Endothelial cell of umbilical vein (primary cell): ENCODE measurements at regions not wholly inside any gene's neighbourhood (a gene's known extent, or its start where the extent isn't known, plus 50 kb on each side); places are given as distances from the start of the nearest gene placed in this dataset.

ENCODE experiments used
- BruUV-seq: library from RNA; stranded (reverse); fragments of 400-500 nt; replicated peaks from 2 replicates; lab custom pipeline; 2021; lab: Mats Ljungman, UMichigan
- CTCF ChIA-PET: fragments of 300-600, 350-600 bp; sonication (Branson Sonifier 250); formaldehyde crosslinking; loops from one replicate; lab custom pipeline; 2021; ENCODE audit warnings: antibody characterized with exemption, inconsistent platforms; lab: Charles Lee
- POLR2A ChIA-PET: fragments of 300-600, 350-600 bp; sonication (Branson Sonifier 250); formaldehyde crosslinking; loops from one replicate; lab custom pipeline; 2021; ENCODE audit warnings: antibody characterized with exemption, inconsistent platforms; lab: Charles Lee
- DNase-seq: peaks from one replicate; pipeline ENCODE4 v3.0.0-alpha.2; 2011; ENCODE audit warnings: low read depth, low spot score
- FAIRE-seq: peaks from 2 replicates; lab custom pipeline; 2011; peaks lifted over from hg19 to GRCh38; lab: Jason Lieb, UNC
- H2AFZ ChIP-seq: 2 replicates; pipeline ENCODE4 v1.6.0; 2012; ENCODE audit warnings: low read depth, low read length, control low read depth, inconsistent platforms
- H3K27ac ChIP-seq: 2 replicates; pipeline ENCODE4 v1.5.1; 2011; ENCODE audit warnings: low read depth, mild to moderate bottlenecking, control low read depth, low read length, moderate library complexity; ENCODE audit not compliant: insufficient read depth
- H3K27me3 ChIP-seq, 2 experiments: 2 replicates each; pipeline versions ENCODE4 v1.6.0 to v1.6.1; 2011; ENCODE audit warnings: low read length in 2 of 2, mixed read lengths in 1 of 2; ENCODE audit not compliant: control insufficient read depth in 2 of 2, insufficient read depth in 2 of 2
- H3K36me3 ChIP-seq, 2 experiments: 2 replicates in 1 of 2; 3 replicates in 1 of 2; pipeline ENCODE4 v1.5.1; 2011; ENCODE audit warnings: low read length in 2 of 2, mild to moderate bottlenecking in 1 of 2, moderate library complexity in 1 of 2; ENCODE audit not compliant: control insufficient read depth in 2 of 2, insufficient read depth in 2 of 2; ENCODE audit errors: extremely low read depth in 1 of 2
- H3K4me1 ChIP-seq: 3 replicates; pipeline ENCODE4 v1.5.1; 2011; ENCODE audit warnings: mild to moderate bottlenecking, low read length; ENCODE audit not compliant: control insufficient read depth, insufficient read depth; ENCODE audit errors: extremely low read depth
- H3K4me2 ChIP-seq: 2 replicates; pipeline ENCODE4 v1.6.1; 2011; ENCODE audit warnings: low read length, control low read depth, mixed read lengths; ENCODE audit not compliant: insufficient read depth
- H3K4me3 ChIP-seq, 3 experiments: fragments of 200-600 bp in 1 of 3; sonication (generic), shearing (Covaris generic) in 1 of 3; replicated peaks in 1 of 3; 2 replicates each; pipeline ENCODE4 v1.5.1; 2011 to 2016; ENCODE audit warnings: control low read depth in 3 of 3, low read length in 3 of 3, mild to moderate bottlenecking in 2 of 3, inconsistent platforms in 1 of 3, low read depth in 1 of 3, moderate library complexity in 1 of 3; ENCODE audit not compliant: insufficient read depth in 1 of 3
- H3K79me2 ChIP-seq: 2 replicates; pipeline ENCODE4 v1.6.0; 2012; ENCODE audit warnings: low read length, inconsistent platforms; ENCODE audit not compliant: control insufficient read depth, insufficient read depth
- H3K9ac ChIP-seq: replicated peaks from 2 replicates; pipeline ENCODE3; 2011; ENCODE audit warnings: low read length, control low read depth; ENCODE audit not compliant: insufficient read depth; ENCODE audit errors: extremely low read depth
- H3K9me1 ChIP-seq: replicated peaks from 3 replicates; pipeline ENCODE4 v1.6.0; 2011; ENCODE audit warnings: mild to moderate bottlenecking, low read length; ENCODE audit not compliant: control insufficient read depth, insufficient read depth; ENCODE audit errors: extremely low read depth
- H3K9me3 ChIP-seq: replicated peaks from 2 replicates; pipeline ENCODE4 v1.5.1; 2012; ENCODE audit warnings: low read length, inconsistent platforms; ENCODE audit not compliant: control insufficient read depth, insufficient read depth
- H4K20me1 ChIP-seq: replicated peaks from 2 replicates; pipeline ENCODE3; 2011; ENCODE audit warnings: mild to moderate bottlenecking, low read length; ENCODE audit not compliant: control insufficient read depth, insufficient read depth; ENCODE audit errors: extremely low read depth
- CTCF ChIP-seq, 2 donors: IDR thresholded peaks; 1 replicate in 1 of 2; 2 replicates in 1 of 2; pipeline ENCODE4 v1.5.1; 2011; ENCODE audit warnings: low read length in 2 of 2, mild to moderate bottlenecking in 2 of 2, moderate library complexity in 2 of 2, control low read depth in 1 of 2, inconsistent platforms in 1 of 2, low read depth in 1 of 2; ENCODE audit not compliant: insufficient read depth in 1 of 2; ENCODE audit errors: extremely low read depth in 1 of 2
- EZH2 ChIP-seq: IDR thresholded peaks from 2 replicates; pipeline ENCODE4 v1.6.1; 2012; ENCODE audit warnings: borderline replicate concordance, low read depth, mild to moderate bottlenecking, moderate library complexity, low read length, inconsistent platforms; ENCODE audit not compliant: severe bottlenecking
- FOS ChIP-seq: IDR thresholded peaks from 2 replicates; pipeline ENCODE4 v1.6.1; 2011; ENCODE audit warnings: mild to moderate bottlenecking, low read length, moderate library complexity, borderline replicate concordance; ENCODE audit not compliant: insufficient read depth
- GATA2 ChIP-seq: IDR thresholded peaks from 2 replicates; pipeline ENCODE4 v1.7.0; 2011; ENCODE audit warnings: low read depth, mild to moderate bottlenecking, moderate library complexity, mixed read lengths, low read length; ENCODE audit not compliant: insufficient read length, insufficient read depth
- JUN ChIP-seq: IDR thresholded peaks from 2 replicates; pipeline ENCODE4 v1.6.1; 2011; ENCODE audit warnings: borderline replicate concordance, low read depth; ENCODE audit not compliant: insufficient read length, insufficient read depth
- MAX ChIP-seq: IDR thresholded peaks from 2 replicates; pipeline ENCODE4 v1.6.1; 2011; ENCODE audit not compliant: insufficient read depth, insufficient read length
- MYC ChIP-seq: IDR thresholded peaks from one replicate; pipeline ENCODE4 v1.6.1; 2011; ENCODE audit warnings: mild to moderate bottlenecking, low read depth, low read length
- POLR2A ChIP-seq: IDR thresholded peaks from 2 replicates; pipeline ENCODE4 v1.6.1; 2012; ENCODE audit warnings: low read depth, mild to moderate bottlenecking, control low read depth, low read length
- POLR2AphosphoS5 ChIP-seq: IDR thresholded peaks from 2 replicates; pipeline ENCODE4 v1.6.1; 2012; ENCODE audit warnings: low read depth, mild to moderate bottlenecking, control low read depth, low read length, moderate library complexity; ENCODE audit not compliant: insufficient read depth
- dilution Hi-C: fragments of 300-500 bp; cut with MboI; formaldehyde crosslinking; loops from one replicate; pipeline ENCODE4 v1.15.0; 2019; ENCODE audit warnings: low sequenced_read_pairs; ENCODE audit not compliant: extremely low pct_ligation_motif_present
- intact Hi-C: fragments of 100-400 bp; cut with micrococcal nuclease; formaldehyde crosslinking; loops from one replicate; pipeline ENCODE4 v1.10.0; 2022

- Histone ChIP-seq H3K9me1 (no peaks in the 10 kb centered on the region), H3K27me3 (no peaks in the 10 kb centered on the region), H3K9ac (no peak overlapping the region), H3K27ac (no peak overlapping the region), H3K36me3 (no peaks in the 10 kb centered on the region), H3K79me2 (no peaks in the 10 kb centered on the region), H4K20me1 (no peaks in the 10 kb centered on the region), H3K4me2 (peak overlapping the region; percentile 22), H3K4me1 (peaks cover 13% of the 10 kb centered on the region), H3K9me3 (no peaks in the 10 kb centered on the region), H3K4me3 (no peak overlapping the region), H2AFZ (no peak overlapping the region)
- POLR2A ChIA-PET, result no interaction called here
- BruUV-seq, result no TSS peak
- intact Hi-C loops, result loop anchor here (2.0 kb wide), 1 partner anchor 49 kb away; no protein-coding TSS in a partner anchor
- peak; percentile 92 for FAIRE-seq
- DNase-seq, result peak; percentile 59
- TF ChIP-seq JUN (peak; percentile 68), FOS (peak; percentile 54), POLR2A (no peak)
- dilution Hi-C loops, result no loop called here
- CTCF ChIA-PET, result no interaction called here
These were observed 893.8 kb upstream of the SLC10A2 start for GRCh38 chr13:103960001-103960400.

GRCh38 chr13:103958691-103959090, 892.5 kb upstream of the SLC10A2 start:
- Histone ChIP-seq H3K9me3 (no peaks in the 10 kb centered on the region), H4K20me1 (no peaks in the 10 kb centered on the region), H3K9me1 (no peaks in the 10 kb centered on the region), H3K4me3 (no peak overlapping the region), H3K4me1 (peaks cover 13% of the 10 kb centered on the region), H3K4me2 (no peak overlapping the region), H3K27me3 (no peaks in the 10 kb centered on the region), H2AFZ (no peak overlapping the region), H3K79me2 (no peaks in the 10 kb centered on the region), H3K27ac (no peak overlapping the region), H3K9ac (no peak overlapping the region), H3K36me3 (no peaks in the 10 kb centered on the region)
- DNase-seq (no peak), FAIRE-seq (no peak)
- ChIA-PET POLR2A (no interaction called here), CTCF (no interaction called here)
- TF ChIP-seq GATA2 (no peak), CTCF (IDR thresholded peaks at IDR 0.05; ENCODE audit: extremely low read depth in 1 of 2, insufficient read depth in 1 of 2, low read depth in 1 of 2, low read length in 2 of 2) (no peak), POLR2AphosphoS5 (no peak), JUN (no peak), MYC (no peak), MAX (no peak), EZH2 (no peak)
- intact Hi-C loops, result no loop called here
- dilution Hi-C loops, result no loop called here
- no TSS peak for BruUV-seq
